Retinal pigment epithelial cell (primary cell): ENCODE measurements at regions not wholly inside any gene's neighbourhood (a gene's known extent, or its start where the extent isn't known, plus 50 kb on each side); places are given as distances from the start of the nearest gene placed in this dataset.

Source experiments
- DNase-seq: peaks from one replicate; pipeline ENCODE4 v3.0.0-alpha.2; 2010; ENCODE audit warnings: low read depth
- H3K4me3 ChIP-seq: 2 replicates; pipeline ENCODE4 v1.5.1; 2011; ENCODE audit warnings: mild to moderate bottlenecking, low read length, control low read depth, moderate library complexity
- TF ChIP-seq, protein P1 (sequence below): conservative IDR thresholded peaks from 2 replicates; pipeline ENCODE4 v1.5.1; 2011; ENCODE audit warnings: low read depth, low read length, control low read depth, inconsistent platforms

DNA sequence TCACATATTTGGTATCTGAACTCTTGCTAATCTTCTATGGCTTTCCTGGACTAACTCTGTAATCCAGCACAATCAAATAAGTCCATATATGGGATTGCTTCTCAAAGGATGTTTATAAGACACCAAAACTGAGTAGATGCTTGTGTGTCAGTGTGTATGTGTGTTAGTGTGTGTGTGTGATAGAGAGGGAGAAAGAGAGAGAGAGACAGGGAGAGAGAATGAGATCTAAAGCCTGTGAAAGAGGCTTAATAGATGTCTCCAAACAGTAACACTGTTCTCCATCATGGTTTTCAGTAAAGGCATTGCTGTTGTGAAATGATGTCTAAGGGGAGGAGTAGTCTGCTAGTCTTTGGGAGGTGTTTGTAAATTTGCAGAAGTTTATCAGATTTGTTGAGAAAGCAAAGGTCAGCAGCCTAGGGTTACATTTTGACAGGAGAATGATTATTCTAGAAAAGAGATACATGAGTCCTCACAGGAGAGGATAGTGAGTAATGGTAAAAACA is 73.9 kb upstream of the MLIP start:
- H3K4me3 ChIP-seq: no peak overlapping the region
- TF ChIP-seq, protein P1, sequence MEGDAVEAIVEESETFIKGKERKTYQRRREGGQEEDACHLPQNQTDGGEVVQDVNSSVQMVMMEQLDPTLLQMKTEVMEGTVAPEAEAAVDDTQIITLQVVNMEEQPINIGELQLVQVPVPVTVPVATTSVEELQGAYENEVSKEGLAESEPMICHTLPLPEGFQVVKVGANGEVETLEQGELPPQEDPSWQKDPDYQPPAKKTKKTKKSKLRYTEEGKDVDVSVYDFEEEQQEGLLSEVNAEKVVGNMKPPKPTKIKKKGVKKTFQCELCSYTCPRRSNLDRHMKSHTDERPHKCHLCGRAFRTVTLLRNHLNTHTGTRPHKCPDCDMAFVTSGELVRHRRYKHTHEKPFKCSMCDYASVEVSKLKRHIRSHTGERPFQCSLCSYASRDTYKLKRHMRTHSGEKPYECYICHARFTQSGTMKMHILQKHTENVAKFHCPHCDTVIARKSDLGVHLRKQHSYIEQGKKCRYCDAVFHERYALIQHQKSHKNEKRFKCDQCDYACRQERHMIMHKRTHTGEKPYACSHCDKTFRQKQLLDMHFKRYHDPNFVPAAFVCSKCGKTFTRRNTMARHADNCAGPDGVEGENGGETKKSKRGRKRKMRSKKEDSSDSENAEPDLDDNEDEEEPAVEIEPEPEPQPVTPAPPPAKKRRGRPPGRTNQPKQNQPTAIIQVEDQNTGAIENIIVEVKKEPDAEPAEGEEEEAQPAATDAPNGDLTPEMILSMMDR: no peak
- DNase-seq: no peak

DNA sequence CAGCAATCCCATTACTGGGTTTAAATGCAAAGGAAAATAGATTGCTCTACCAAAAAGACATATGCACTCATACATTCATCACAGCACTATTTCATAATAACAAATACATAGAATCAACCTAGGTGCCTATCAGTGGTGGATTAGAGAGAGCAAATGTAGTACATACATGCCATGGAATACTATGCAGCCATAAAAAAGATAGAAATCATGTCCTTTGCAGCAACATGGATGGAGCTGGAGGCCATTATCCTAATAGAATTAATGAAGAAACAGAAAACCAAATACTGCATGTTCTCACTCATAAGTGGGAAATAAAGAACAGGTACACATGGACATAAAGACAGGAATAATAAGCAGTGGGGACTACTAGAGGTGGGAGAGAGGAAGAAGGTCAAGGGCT is 70.7 kb upstream of the MLIP start:
- DNase-seq: no peak
- H3K4me3 ChIP-seq: no peak overlapping the region
- TF ChIP-seq, protein P1: no peak

GRCh38 chr6:54041239-54041638 is 70.0 kb upstream of the MLIP start:
- TF ChIP-seq, protein P1: no peak
- no peak for DNase-seq

DNA sequence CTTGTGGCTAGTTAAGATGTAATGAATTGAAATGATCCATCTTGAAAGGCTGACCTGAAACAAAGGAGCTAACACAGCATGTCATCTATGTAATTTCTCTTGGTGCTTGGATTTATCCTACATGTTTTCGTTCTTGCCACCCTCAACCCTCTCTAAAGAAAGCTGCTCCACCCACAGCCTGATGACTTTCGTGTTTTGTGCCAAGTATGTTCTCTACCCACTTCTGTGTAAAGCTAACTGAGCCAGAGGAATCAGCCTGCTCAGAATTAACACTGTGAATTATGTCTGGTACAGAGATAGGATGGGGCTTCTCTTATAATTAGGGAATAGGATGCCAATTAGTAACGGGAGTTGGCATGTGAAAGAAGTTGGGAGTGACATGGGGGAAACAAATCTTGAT is 67.9 kb upstream of the MLIP start:
- TF ChIP-seq, protein P1: no peak
- no peak for DNase-seq
- no peak overlapping the region for H3K4me3 ChIP-seq

More at GRCh38 chr6:54041239-54041638, 70.0 kb upstream of the MLIP start:
- H3K4me3 ChIP-seq: no peak overlapping the region

DNA sequence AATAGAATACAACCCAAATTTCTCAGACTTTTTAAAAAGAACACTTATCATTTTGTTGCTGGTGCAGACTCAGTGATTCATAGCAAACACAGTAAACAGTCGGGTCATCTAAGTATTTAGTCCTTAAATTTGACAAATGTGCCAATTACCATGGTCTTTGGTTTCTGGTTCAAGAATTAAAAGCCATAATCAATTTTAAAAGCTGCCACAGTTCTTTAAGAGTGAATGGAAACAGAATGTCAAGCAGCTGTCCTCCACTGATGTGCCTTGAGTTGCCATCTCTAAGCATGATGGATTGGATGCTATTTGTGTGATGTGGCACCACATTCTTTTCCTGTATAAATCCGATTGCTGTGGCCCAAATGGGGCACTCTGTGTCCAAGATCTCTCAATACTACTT is 67.2 kb upstream of the MLIP start:
- H3K4me3 ChIP-seq: no peak overlapping the region
- TF ChIP-seq, protein P1: no peak
- DNase-seq: no peak

DNA sequence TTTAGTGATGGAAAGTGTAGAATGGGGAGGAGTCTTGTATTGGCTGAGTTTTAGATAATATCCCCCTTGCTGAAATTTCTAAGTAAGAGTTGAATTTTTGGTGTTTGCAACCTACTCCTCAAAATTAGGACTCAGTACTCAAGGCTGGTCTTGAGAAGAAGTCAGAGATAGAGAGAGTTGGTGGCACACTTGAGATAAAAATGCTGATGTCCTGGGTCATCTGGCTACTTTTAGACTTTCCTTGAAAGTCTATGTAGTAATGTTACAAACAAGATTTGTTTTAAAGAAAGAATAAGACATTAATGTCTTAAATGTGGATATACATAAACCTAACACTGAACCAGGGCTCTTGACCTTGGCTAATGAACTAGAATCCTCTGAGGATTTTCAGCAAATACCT is 62.5 kb upstream of the MLIP start:
- no peak overlapping the region for H3K4me3 ChIP-seq
- TF ChIP-seq, protein P1: no peak
- no peak for DNase-seq

DNA sequence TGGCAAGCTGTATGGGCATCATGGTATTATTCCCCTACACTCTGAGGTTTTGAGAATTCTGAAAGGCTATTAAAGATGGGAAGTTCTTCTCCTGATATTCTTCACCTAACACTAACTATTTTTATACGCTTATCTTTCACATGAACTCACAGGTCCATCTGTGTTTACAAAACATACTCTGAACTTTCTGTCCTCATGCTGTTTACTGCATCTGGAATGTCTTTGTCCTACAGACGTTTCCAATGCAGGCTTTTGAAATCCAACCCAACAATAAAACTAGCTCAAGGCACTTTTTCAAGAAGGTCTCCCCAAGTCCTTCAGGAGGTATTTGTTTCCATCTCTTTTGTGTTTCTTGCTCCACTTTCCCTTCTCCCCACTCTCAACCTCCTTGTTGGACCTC is 60.5 kb upstream of the MLIP start:
- H3K4me3 ChIP-seq: no peak overlapping the region
- DNase-seq: no peak
- TF ChIP-seq, protein P1: no peak
